Endodermal cell (in vitro differentiated cells): ENCODE measurements at regions not wholly inside any gene's neighbourhood (a gene's known extent, or its start where the extent isn't known, plus 50 kb on each side); places are given as distances from the start of the nearest gene placed in this dataset.
"Not testable (repeated sequence)": the region's sequence is repeated elsewhere in the genome, so short reads cannot be mapped to it uniquely, and the experiment has no call there.

Source experiments
- DNase-seq: peaks from one replicate; pipeline ENCODE4 v3.0.0-alpha.2; 2017
- H3K27ac ChIP-seq: 2 replicates; pipeline ENCODE4 v1.5.1; 2013; ENCODE audit warnings: mild to moderate bottlenecking, low read depth, low read length, moderate library complexity
- H3K27me3 ChIP-seq: 2 replicates; pipeline ENCODE4 v1.6.1; 2013; ENCODE audit warnings: mild to moderate bottlenecking, low read length, moderate library complexity; ENCODE audit not compliant: insufficient read depth, control insufficient read depth, poor library complexity, severe bottlenecking
- H3K36me3 ChIP-seq: 2 replicates; pipeline ENCODE4 v1.7.0; 2013; ENCODE audit warnings: mild to moderate bottlenecking, low read length, moderate library complexity; ENCODE audit not compliant: control insufficient read depth, insufficient read depth
- H3K4me1 ChIP-seq: one replicate; pipeline ENCODE4 v1.7.0; 2013; ENCODE audit warnings: low read length; ENCODE audit not compliant: control insufficient read depth, insufficient read depth
- H3K4me3 ChIP-seq: 2 replicates; pipeline ENCODE4 v1.5.1; 2013; ENCODE audit warnings: mild to moderate bottlenecking, low read length, moderate library complexity
- H3K9ac ChIP-seq: 2 replicates; pipeline ENCODE4 v1.6.1; 2013; ENCODE audit warnings: mild to moderate bottlenecking, low read length, moderate library complexity; ENCODE audit not compliant: poor library complexity, severe bottlenecking; ENCODE audit errors: extremely low read depth
- H3K9me3 ChIP-seq: 2 replicates; pipeline ENCODE4 v1.6.1; 2013; ENCODE audit warnings: mild to moderate bottlenecking, low read length, moderate library complexity; ENCODE audit not compliant: control insufficient read depth
- H3K27ac Mint-ChIP-seq: 2 replicates; pipeline ENCODE4 v1.8.0; 2020; ENCODE audit warnings: mixed read lengths
- H3K27me3 Mint-ChIP-seq: 2 replicates; pipeline ENCODE4 v1.8.0; 2021; ENCODE audit warnings: mild to moderate bottlenecking, mixed read lengths; ENCODE audit not compliant: insufficient read depth
- H3K36me3 Mint-ChIP-seq: 2 replicates; pipeline ENCODE4 v1.8.0; 2020; ENCODE audit warnings: low read depth, mixed read lengths
- H3K4me1 Mint-ChIP-seq: 2 replicates; pipeline ENCODE4 v1.8.0; 2020; ENCODE audit warnings: mixed read lengths
- H3K4me3 Mint-ChIP-seq: 2 replicates; pipeline ENCODE4 v1.8.0; 2020; ENCODE audit warnings: mild to moderate bottlenecking, moderate library complexity, mixed read lengths
- H3K9me3 Mint-ChIP-seq: 2 replicates; pipeline ENCODE4 v1.8.0; 2020; ENCODE audit warnings: mild to moderate bottlenecking, mixed read lengths
- WGBS, 2 experiments: methylation state at CpG; one replicate each; pipeline versions ENCODE4 v1.1.5 to v1.1.7; 2013; ENCODE audit warnings: missing lambda C conversion rate in 2 of 2, mixed read lengths in 1 of 2; ENCODE audit not compliant: insufficient coverage in 1 of 2, insufficient read length in 1 of 2; 5-methylcytosine and 5-hydroxymethylcytosine counted together
- TF ChIP-seq, protein P1 (sequence below): fragments of 200-600 bp; sonication (generic); conservative IDR thresholded peaks from 2 replicates; pipeline ENCODE4 v1.5.0; 2021; ENCODE audit warnings: antibody characterized with exemption, mild to moderate bottlenecking

DNA sequence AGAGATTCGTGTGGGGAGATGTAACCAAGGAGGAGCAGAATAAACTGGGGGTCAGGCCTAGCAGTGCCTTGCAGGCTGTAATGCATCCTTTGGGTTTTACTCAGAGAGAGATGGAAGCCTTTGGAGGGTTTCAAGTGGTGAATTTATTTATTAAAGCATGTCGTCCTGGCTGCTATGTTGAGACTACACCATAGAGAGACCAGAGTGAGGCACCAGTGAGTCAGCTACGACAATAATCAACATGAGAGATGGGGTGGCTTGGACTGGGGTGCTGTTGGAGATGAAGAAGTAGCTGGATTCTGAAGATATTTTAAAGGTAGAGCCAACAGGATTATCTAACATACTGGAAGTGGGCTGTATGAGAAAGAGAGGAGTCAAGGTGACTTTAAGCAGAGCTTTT, 335.3 kb upstream of the ARHGEF26 start:
- Histone ChIP-seq H3K36me3 (no peaks in the 10 kb centered on the region), H3K9ac (no peak overlapping the region), H3K27me3 (no peaks in the 10 kb centered on the region), H3K4me3 (no peak overlapping the region), H3K4me1 (no peaks in the 10 kb centered on the region), H3K27ac (no peak overlapping the region), H3K9me3 (no peaks in the 10 kb centered on the region)
- H3K4me1 Mint-ChIP-seq, result peaks cover 6% of the 10 kb centered on the region
- 80 to 85% methylated on average over 2 to 3 of the region's 3 CpGs for WGBS, 2 experiments
- no peak overlapping the region for H3K27ac Mint-ChIP-seq
- TF ChIP-seq, protein P1, sequence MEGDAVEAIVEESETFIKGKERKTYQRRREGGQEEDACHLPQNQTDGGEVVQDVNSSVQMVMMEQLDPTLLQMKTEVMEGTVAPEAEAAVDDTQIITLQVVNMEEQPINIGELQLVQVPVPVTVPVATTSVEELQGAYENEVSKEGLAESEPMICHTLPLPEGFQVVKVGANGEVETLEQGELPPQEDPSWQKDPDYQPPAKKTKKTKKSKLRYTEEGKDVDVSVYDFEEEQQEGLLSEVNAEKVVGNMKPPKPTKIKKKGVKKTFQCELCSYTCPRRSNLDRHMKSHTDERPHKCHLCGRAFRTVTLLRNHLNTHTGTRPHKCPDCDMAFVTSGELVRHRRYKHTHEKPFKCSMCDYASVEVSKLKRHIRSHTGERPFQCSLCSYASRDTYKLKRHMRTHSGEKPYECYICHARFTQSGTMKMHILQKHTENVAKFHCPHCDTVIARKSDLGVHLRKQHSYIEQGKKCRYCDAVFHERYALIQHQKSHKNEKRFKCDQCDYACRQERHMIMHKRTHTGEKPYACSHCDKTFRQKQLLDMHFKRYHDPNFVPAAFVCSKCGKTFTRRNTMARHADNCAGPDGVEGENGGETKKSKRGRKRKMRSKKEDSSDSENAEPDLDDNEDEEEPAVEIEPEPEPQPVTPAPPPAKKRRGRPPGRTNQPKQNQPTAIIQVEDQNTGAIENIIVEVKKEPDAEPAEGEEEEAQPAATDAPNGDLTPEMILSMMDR, result peak; percentile 50
- DNase-seq, result no peak
- H3K9me3 Mint-ChIP-seq, result no peaks in the 10 kb centered on the region
- H3K36me3 Mint-ChIP-seq, result no peaks in the 10 kb centered on the region
- no peak overlapping the region for H3K4me3 Mint-ChIP-seq
- no peaks in the 10 kb centered on the region for H3K27me3 Mint-ChIP-seq

DNA sequence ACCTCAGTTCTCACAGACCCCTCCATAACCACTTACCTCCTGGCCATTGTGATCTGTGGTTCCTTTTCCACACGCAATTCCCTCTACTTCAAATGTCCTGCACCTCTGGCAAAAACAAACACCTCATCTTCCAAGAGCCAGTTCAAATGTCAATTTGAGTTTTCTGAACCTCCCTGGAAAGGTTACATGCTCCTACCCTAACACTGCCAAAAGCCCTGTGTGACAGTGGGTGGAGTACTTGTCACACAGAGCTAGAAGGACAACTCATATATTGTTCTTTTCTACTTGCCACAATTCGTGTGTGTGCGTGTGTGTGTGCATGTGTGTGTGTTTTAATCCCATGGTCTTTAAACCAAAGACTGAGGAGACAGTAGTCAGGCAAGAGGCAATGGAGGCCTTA, 331.8 kb upstream of the ARHGEF26 start:
- Histone ChIP-seq H3K4me1 (no peaks in the 10 kb centered on the region), H3K27ac (no peak overlapping the region), H3K4me3 (no peak overlapping the region), H3K36me3 (no peaks in the 10 kb centered on the region), H3K27me3 (no peaks in the 10 kb centered on the region), H3K9me3 (peaks cover 3% of the 10 kb centered on the region), H3K9ac (no peak overlapping the region)
- H3K27ac Mint-ChIP-seq, result no peak overlapping the region
- TF ChIP-seq, protein P1, result no peak
- DNase-seq, result no peak
- no peaks in the 10 kb centered on the region for H3K36me3 Mint-ChIP-seq
- no peaks in the 10 kb centered on the region for H3K27me3 Mint-ChIP-seq
- 80 to 90% methylated on average over 1 to 3 of the region's 3 CpGs for WGBS, 2 experiments
- peaks cover 4% of the 10 kb centered on the region for H3K9me3 Mint-ChIP-seq
- H3K4me1 Mint-ChIP-seq, result no peaks in the 10 kb centered on the region
- H3K4me3 Mint-ChIP-seq, result no peak overlapping the region

DNA sequence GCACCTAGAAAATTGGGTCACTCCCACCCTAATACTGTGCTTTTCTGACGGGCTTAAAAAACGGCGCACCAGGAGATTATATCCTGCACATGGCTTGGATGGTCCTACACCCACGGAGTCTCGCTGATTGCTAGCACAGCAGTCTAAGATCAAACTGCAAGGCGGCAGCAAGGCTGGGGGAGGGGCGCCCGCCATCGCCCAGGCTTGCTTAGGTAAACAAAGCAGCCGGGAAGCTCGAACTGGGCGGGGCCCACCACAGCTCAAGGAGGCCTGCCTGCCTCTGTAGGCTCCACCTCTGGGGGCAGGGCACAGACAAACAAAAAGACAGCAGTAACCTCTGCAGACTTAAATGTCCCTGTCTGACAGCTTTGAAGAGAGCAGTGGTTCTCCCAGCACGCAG, 324.1 kb upstream of the ARHGEF26 start:
- H3K27me3 ChIP-seq, H3K27me3 Mint-ChIP-seq, DNase-seq, H3K4me1 ChIP-seq, H3K36me3 ChIP-seq, H3K9me3 ChIP-seq, H3K4me1 Mint-ChIP-seq, H3K36me3 Mint-ChIP-seq, H3K4me3 Mint-ChIP-seq, H3K27ac Mint-ChIP-seq, H3K9ac ChIP-seq, H3K27ac ChIP-seq, H3K4me3 ChIP-seq: not testable (repeated sequence)
- WGBS, 2 experiments, result 0 to 81% methylated on average over 1 to 7 of the region's 13 CpGs
- H3K9me3 Mint-ChIP-seq, result peaks cover 38% of the 10 kb centered on the region

GRCh38 chr3:153809097-153809496, 312.1 kb upstream of the ARHGEF26 start:
- Histone ChIP-seq H3K9me3 (no peaks in the 10 kb centered on the region), H3K27me3 (no peaks in the 10 kb centered on the region), H3K4me1 (no peaks in the 10 kb centered on the region), H3K36me3 (no peaks in the 10 kb centered on the region), H3K4me3 (no peak overlapping the region), H3K27ac (no peak overlapping the region), H3K9ac (no peak overlapping the region)
- no peak for DNase-seq
- TF ChIP-seq, protein P1, result no peak
- Mint-ChIP-seq H3K27ac (no peak overlapping the region), H3K4me3 (no peak overlapping the region), H3K4me1 (no peaks in the 10 kb centered on the region), H3K27me3 (no peaks in the 10 kb centered on the region), H3K36me3 (no peaks in the 10 kb centered on the region), H3K9me3 (no peaks in the 10 kb centered on the region)
- 50% methylated on average over 2 of the region's 2 CpGs; no CpG with 5 or more reads in 1 of the 2 experiments for WGBS, 2 experiments
